GM19240 (cell line): ENCODE measurements at regions not wholly inside any gene's neighbourhood (a gene's known extent, or its start where the extent isn't known, plus 50 kb on each side); places are given as distances from the start of the nearest gene placed in this dataset.
"Not testable (repeated sequence)": the region's sequence is repeated elsewhere in the genome, so short reads cannot be mapped to it uniquely, and the experiment has no call there.

Experiments
- DNase-seq: peaks from one replicate; pipeline ENCODE4 v3.0.0; 2011; ENCODE audit warnings: low spot score; ENCODE audit not compliant: insufficient read length

- not testable (repeated sequence) for DNase-seq
Observed at GRCh38 chr2:8131423-8131822, 550.4 kb upstream of the ID2 start.

GRCh38 chr2:8132351-8132831, 549.5 kb upstream of the ID2 start:
- no peak for DNase-seq

- DNase-seq: no peak
Observed at GRCh38 chr2:8132879-8133278, 549.0 kb upstream of the ID2 start.

- DNase-seq: no peak
Observed at GRCh38 chr2:8133363-8133762, 548.5 kb upstream of the ID2 start.

GRCh38 chr2:8133913-8134472, 547.9 kb upstream of the ID2 start:
- DNase-seq: no peak

GRCh38 chr2:8134473-8134932, 547.4 kb upstream of the ID2 start:
- no peak for DNase-seq

GRCh38 chr2:8134985-8135682, 546.7 kb upstream of the ID2 start:
- no peak for DNase-seq

GRCh38 chr2:8137801-8138200, 544.1 kb upstream of the ID2 start:
- DNase-seq: no peak

- no peak for DNase-seq
Observed at GRCh38 chr2:8138525-8138922, 543.3 kb upstream of the ID2 start.

GRCh38 chr2:8138923-8139667, 542.8 kb upstream of the ID2 start:
- no peak for DNase-seq

- DNase-seq: no peak
Observed at GRCh38 chr2:8139668-8140200, 542.1 kb upstream of the ID2 start.

GRCh38 chr2:8141079-8141707, 540.7 kb upstream of the ID2 start:
- DNase-seq: no peak

GRCh38 chr2:8141780-8142179, 540.1 kb upstream of the ID2 start:
- DNase-seq: no peak

- DNase-seq: no peak
Observed at GRCh38 chr2:8142461-8142860, 539.4 kb upstream of the ID2 start.

- DNase-seq: no peak
Observed at GRCh38 chr2:8144131-8144631, 537.7 kb upstream of the ID2 start.

GRCh38 chr2:8144785-8145184, 537.1 kb upstream of the ID2 start:
- DNase-seq: no peak

- not testable (repeated sequence) for DNase-seq
Observed at GRCh38 chr2:8145375-8145774, 536.5 kb upstream of the ID2 start.

- no peak for DNase-seq
Observed at GRCh38 chr2:8146132-8147005, 535.5 kb upstream of the ID2 start.

GRCh38 chr2:8148260-8149006, 533.4 kb upstream of the ID2 start:
- DNase-seq: no peak

GRCh38 chr2:8149007-8149405, 532.9 kb upstream of the ID2 start:
- no peak for DNase-seq
